H1 (cell line): ENCODE measurements at regions not wholly inside any gene's neighbourhood (a gene's known extent, or its start where the extent isn't known, plus 50 kb on each side); places are given as distances from the start of the nearest gene placed in this dataset.
A peak's percentile ranks its signal among the peaks of the same experiment; 100 is the strongest.

Source experiments
- ASH2L ChIP-seq: fragments of 200-600, 300-600 bp; sonication (generic); IDR thresholded peaks from one replicate; pipeline ENCODE4 v1.7.1; 2017; ENCODE audit warnings: low read length
- BACH1 ChIP-seq: IDR thresholded peaks from 2 replicates; pipeline ENCODE4 v1.6.1; 2012; ENCODE audit warnings: low read length, improper control_type of control experiment
- CTBP2 ChIP-seq: IDR thresholded peaks from 2 replicates; pipeline ENCODE4 v1.7.0; 2011; ENCODE audit warnings: borderline replicate concordance, mild to moderate bottlenecking, moderate library complexity, mixed read lengths, low read length; ENCODE audit not compliant: insufficient read depth, insufficient read length
- SIRT6 ChIP-seq: IDR thresholded peaks from one replicate; pipeline ENCODE4 v1.7.1; 2012; ENCODE audit warnings: low read length, inconsistent platforms
- TEAD4 ChIP-seq: IDR thresholded peaks from 2 replicates; pipeline ENCODE4 v1.6.1; 2012; ENCODE audit warnings: low read depth, low read length, inconsistent platforms, mixed read lengths
- TF ChIP-seq, protein P1 (sequence below): IDR thresholded peaks from 2 replicates; pipeline ENCODE4 v1.6.1; 2012; ENCODE audit warnings: inconsistent platforms

DNA sequence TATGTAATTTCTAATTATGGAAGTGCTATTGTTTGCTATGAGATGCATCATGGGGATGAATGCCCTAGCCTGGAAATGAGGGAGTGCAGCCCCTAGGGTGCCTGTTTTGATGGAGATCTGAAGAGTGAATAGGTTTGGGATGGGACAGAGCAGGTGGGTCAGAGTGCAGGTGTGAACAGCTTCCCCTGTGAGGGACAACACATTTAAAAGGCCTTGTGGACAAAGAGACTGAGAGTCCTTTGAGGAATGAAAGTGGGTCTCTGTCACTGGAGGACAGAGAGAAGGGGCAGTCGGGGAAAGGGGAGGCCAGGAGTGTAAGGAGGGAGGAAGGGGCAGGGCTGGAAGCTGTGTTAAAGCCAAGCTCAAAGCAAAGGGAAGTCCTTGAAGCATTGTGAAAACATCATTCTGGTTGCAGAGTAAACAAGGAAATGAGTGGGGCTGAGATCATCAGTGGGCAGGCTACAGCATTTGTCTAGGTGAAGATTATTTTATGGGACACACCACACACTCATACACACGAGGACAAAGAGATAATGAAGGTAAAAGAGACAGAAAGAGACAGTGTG lies 877.6 kb downstream of the SLC4A3 start (continued):
- TF ChIP-seq, protein P1, sequence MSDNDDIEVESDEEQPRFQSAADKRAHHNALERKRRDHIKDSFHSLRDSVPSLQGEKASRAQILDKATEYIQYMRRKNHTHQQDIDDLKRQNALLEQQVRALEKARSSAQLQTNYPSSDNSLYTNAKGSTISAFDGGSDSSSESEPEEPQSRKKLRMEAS: peak; percentile 76
- TF ChIP-seq CTBP2 (peak; percentile 81), SIRT6 (no peak), BACH1 (peak; percentile 79), TEAD4 (no peak), ASH2L (peak; percentile 35)
